WTC11 (cell line): ENCODE measurements at regions not wholly inside any gene's neighbourhood (a gene's known extent, or its start where the extent isn't known, plus 50 kb on each side); places are given as distances from the start of the nearest gene placed in this dataset.

Experiments
- ATAC-seq: fragments of 200-7000 bp; cut with Tn5 transposase; 2 replicates; pipeline ENCODE4 v1.10.0; 2021; ENCODE audit warnings: mild to moderate bottlenecking, moderate library complexity
- CTCF ChIA-PET: fragments of 300-600 bp; sonication (Branson Sonifier 250); formaldehyde crosslinking; loops from one replicate; lab custom pipeline; 2021; ENCODE audit warnings: antibody characterized with exemption; lab: Charles Lee
- POLR2A ChIA-PET: fragments of 350-600 bp; sonication (Branson Sonifier 250); formaldehyde crosslinking; loops from one replicate; lab custom pipeline; 2021; ENCODE audit warnings: antibody characterized with exemption; lab: Charles Lee
- DNase-seq: peaks from one replicate; pipeline ENCODE4 v3.0.0; 2021; ENCODE audit warnings: low spot score
- H3K27ac Mint-ChIP-seq: 2 replicates; pipeline ENCODE4 v1.8.0; 2021; ENCODE audit warnings: mixed read lengths
- H3K27me3 Mint-ChIP-seq: 2 replicates; pipeline ENCODE4 v1.8.0; 2021; ENCODE audit warnings: low read depth, mild to moderate bottlenecking, moderate library complexity, mixed read lengths
- H3K36me3 Mint-ChIP-seq: 2 replicates; pipeline ENCODE4 v1.8.0; 2021; ENCODE audit warnings: mixed read lengths
- H3K4me1 Mint-ChIP-seq: 2 replicates; pipeline ENCODE4 v1.8.0; 2022; ENCODE audit warnings: mixed read lengths
- H3K4me3 Mint-ChIP-seq: 2 replicates; pipeline ENCODE4 v1.8.0; 2021; ENCODE audit warnings: mild to moderate bottlenecking, moderate library complexity, mixed read lengths
- H3K9me3 Mint-ChIP-seq: 2 replicates; pipeline ENCODE4 v1.8.0; 2021; ENCODE audit warnings: mixed read lengths
- ETV6 ChIP-seq: sonication (generic); formaldehyde crosslinking; IDR thresholded peaks from 2 replicates; pipeline ENCODE4 v1.8.1; 2022; ENCODE audit warnings: mild to moderate bottlenecking, missing genetic modification reagents
- FOXP1 ChIP-seq: sonication (generic); formaldehyde crosslinking; IDR thresholded peaks from 2 replicates; pipeline ENCODE4 v1.8.0; 2022; ENCODE audit warnings: missing genetic modification reagents, mild to moderate bottlenecking, moderate library complexity, borderline replicate concordance
- GABPB1 ChIP-seq: sonication (generic); formaldehyde crosslinking; IDR thresholded peaks from 2 replicates; pipeline ENCODE4 v1.8.1; 2023; ENCODE audit warnings: mild to moderate bottlenecking, missing genetic modification reagents
- HMGA2 ChIP-seq: fragments of 250-450 bp; sonication (Bioruptor Pico); IDR thresholded peaks from 2 replicates; pipeline ENCODE4 v1.4.0; 2021; ENCODE audit warnings: mild to moderate bottlenecking, moderate library complexity
- MXD4 ChIP-seq: fragments of 250-450 bp; sonication (Bioruptor Pico); IDR thresholded peaks from 2 replicates; pipeline ENCODE4 v1.8.0; 2021; ENCODE audit warnings: mild to moderate bottlenecking, moderate library complexity, borderline replicate concordance
- NR2C2 ChIP-seq: sonication (generic); formaldehyde crosslinking; IDR thresholded peaks from 2 replicates; pipeline ENCODE4 v1.8.0; 2022; ENCODE audit warnings: mild to moderate bottlenecking, missing genetic modification reagents
- NR3C1 ChIP-seq: sonication (generic); formaldehyde crosslinking; conservative IDR thresholded peaks from 2 replicates; pipeline ENCODE4 v1.8.1; 2023; ENCODE audit warnings: low read depth, mild to moderate bottlenecking, missing genetic modification reagents
- RELA ChIP-seq: sonication (generic); formaldehyde crosslinking; IDR thresholded peaks from 2 replicates; pipeline ENCODE4 v1.8.1; 2022; ENCODE audit warnings: missing genetic modification reagents, mild to moderate bottlenecking, borderline replicate concordance
- SMAD3 ChIP-seq: sonication (generic); formaldehyde crosslinking; IDR thresholded peaks from 2 replicates; pipeline ENCODE4 v1.8.0; 2022; ENCODE audit warnings: missing genetic modification reagents, mild to moderate bottlenecking, borderline replicate concordance
- SOX15 ChIP-seq: fragments of 250-450 bp; sonication (Bioruptor Pico); IDR thresholded peaks from 2 replicates; pipeline ENCODE4 v1.9.0; 2021; ENCODE audit warnings: mild to moderate bottlenecking
- SP1 ChIP-seq: sonication (generic); formaldehyde crosslinking; conservative IDR thresholded peaks from 2 replicates; pipeline ENCODE4 v1.8.1; 2022; ENCODE audit warnings: missing genetic modification reagents
- TEAD1 ChIP-seq: sonication (generic); formaldehyde crosslinking; IDR thresholded peaks from 2 replicates; pipeline ENCODE4 v1.8.0; 2022; ENCODE audit warnings: mild to moderate bottlenecking, missing genetic modification reagents
- TP53 ChIP-seq: sonication (generic); formaldehyde crosslinking; IDR thresholded peaks from 2 replicates; pipeline ENCODE4 v1.8.1; 2023; ENCODE audit warnings: mild to moderate bottlenecking, missing genetic modification reagents
- ZNF232 ChIP-seq: sonication (generic); formaldehyde crosslinking; IDR thresholded peaks from 2 replicates; pipeline ENCODE4 v1.8.0; 2022; ENCODE audit warnings: mild to moderate bottlenecking, missing genetic modification reagents
- TF ChIP-seq, protein P1 (sequence below): sonication (generic); formaldehyde crosslinking; IDR thresholded peaks from 2 replicates; pipeline ENCODE4 v1.8.0; 2022; ENCODE audit warnings: mild to moderate bottlenecking, missing genetic modification reagents
- TF ChIP-seq, protein P2 (sequence below): sonication (generic); formaldehyde crosslinking; IDR thresholded peaks from 2 replicates; pipeline ENCODE4 v1.8.1; 2023; ENCODE audit warnings: mild to moderate bottlenecking, moderate library complexity, missing genetic modification reagents
- TF ChIP-seq, protein P3 (sequence below): sonication (generic); formaldehyde crosslinking; IDR thresholded peaks from 2 replicates; pipeline ENCODE4 v1.8.1; 2022; ENCODE audit warnings: mild to moderate bottlenecking, moderate library complexity, missing genetic modification reagents
- TF ChIP-seq, protein P4 (sequence below): sonication (generic); formaldehyde crosslinking; IDR thresholded peaks from 2 replicates; pipeline ENCODE4 v1.8.1; 2023; ENCODE audit warnings: mild to moderate bottlenecking, missing genetic modification reagents
- TF ChIP-seq, protein P5 (sequence below): fragments of 250-450 bp; sonication (Bioruptor Pico); IDR thresholded peaks from 2 replicates; pipeline ENCODE4 v1.9.0; 2021; ENCODE audit warnings: mild to moderate bottlenecking, borderline replicate concordance
- TF ChIP-seq, protein P6 (sequence below): sonication (generic); formaldehyde crosslinking; IDR thresholded peaks from 2 replicates; pipeline ENCODE4 v1.8.1; 2023; ENCODE audit warnings: mild to moderate bottlenecking, missing genetic modification reagents, moderate library complexity
- TF ChIP-seq, protein P7 (sequence below): sonication (generic); formaldehyde crosslinking; IDR thresholded peaks from 2 replicates; pipeline ENCODE4 v1.8.1; 2022; ENCODE audit warnings: low read depth, missing genetic modification reagents, borderline replicate concordance

DNA sequence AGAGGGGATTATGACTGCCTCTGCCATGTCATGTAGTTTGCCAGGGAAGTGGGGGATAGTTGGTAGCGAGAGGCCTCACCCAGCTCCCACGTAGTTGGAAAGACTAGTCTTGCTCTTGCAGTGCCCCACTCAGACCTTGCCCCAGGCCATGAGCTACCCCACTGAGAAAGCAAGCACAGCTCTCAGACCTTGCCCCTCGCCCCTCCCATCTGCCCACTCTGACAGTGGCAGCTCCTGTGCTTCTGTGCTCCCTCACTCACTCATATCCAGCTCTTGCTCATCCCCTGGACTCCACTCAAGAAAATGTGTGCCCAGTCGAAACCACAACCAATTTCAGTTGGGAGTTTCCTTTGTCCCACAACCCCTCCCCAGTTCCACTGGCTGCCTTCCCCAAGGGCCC, 55.5 kb upstream of the BDKRB2 start (continued):
- TF ChIP-seq, protein P1, sequence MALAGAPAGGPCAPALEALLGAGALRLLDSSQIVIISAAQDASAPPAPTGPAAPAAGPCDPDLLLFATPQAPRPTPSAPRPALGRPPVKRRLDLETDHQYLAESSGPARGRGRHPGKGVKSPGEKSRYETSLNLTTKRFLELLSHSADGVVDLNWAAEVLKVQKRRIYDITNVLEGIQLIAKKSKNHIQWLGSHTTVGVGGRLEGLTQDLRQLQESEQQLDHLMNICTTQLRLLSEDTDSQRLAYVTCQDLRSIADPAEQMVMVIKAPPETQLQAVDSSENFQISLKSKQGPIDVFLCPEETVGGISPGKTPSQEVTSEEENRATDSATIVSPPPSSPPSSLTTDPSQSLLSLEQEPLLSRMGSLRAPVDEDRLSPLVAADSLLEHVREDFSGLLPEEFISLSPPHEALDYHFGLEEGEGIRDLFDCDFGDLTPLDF (CRISPR knock-in tag): no peak
- no peak for TF ChIP-seq NR2C2 (CRISPR knock-in tag)
- no peak for TF ChIP-seq FOXP1 (CRISPR knock-in tag)
- TF ChIP-seq, protein P2, sequence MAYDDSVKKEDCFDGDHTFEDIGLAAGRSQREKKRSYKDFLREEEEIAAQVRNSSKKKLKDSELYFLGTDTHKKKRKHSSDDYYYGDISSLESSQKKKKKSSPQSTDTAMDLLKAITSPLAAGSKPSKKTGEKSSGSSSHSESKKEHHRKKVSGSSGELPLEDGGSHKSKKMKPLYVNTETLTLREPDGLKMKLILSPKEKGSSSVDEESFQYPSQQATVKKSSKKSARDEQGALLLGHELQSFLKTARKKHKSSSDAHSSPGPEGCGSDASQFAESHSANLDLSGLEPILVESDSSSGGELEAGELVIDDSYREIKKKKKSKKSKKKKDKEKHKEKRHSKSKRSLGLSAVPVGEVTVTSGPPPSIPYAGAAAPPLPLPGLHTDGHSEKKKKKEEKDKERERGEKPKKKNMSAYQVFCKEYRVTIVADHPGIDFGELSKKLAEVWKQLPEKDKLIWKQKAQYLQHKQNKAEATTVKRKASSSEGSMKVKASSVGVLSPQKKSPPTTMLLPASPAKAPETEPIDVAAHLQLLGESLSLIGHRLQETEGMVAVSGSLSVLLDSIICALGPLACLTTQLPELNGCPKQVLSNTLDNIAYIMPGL (CRISPR knock-in tag): no peak
- no peak for TF ChIP-seq TP53 (CRISPR knock-in tag)
- TF ChIP-seq GABPB1: no peak
- no peak for TF ChIP-seq TEAD1 (CRISPR knock-in tag)
- TF ChIP-seq RELA (CRISPR knock-in tag): no peak
- TF ChIP-seq, protein P3, sequence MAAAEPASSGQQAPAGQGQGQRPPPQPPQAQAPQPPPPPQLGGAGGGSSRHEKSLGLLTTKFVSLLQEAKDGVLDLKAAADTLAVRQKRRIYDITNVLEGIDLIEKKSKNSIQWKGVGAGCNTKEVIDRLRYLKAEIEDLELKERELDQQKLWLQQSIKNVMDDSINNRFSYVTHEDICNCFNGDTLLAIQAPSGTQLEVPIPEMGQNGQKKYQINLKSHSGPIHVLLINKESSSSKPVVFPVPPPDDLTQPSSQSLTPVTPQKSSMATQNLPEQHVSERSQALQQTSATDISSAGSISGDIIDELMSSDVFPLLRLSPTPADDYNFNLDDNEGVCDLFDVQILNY (CRISPR knock-in tag): no peak

DNA sequence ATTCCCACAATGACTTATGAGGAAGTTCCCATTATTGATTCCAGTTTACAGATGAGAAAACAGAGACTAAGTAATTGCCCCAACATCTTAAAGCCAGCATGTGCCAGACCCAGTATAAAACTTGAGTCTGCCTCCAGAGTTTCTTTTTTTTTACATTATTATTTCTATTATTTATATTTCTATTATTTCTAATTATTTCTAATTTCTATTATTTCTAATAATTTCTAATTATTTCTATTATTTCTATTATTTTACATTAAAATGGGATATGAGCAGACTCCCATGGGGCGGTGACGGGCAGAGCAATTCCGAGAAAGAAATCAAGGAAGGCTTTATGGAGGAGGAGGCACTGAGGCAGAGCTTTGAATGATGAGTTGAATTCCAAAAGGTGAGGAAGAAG, 54.4 kb upstream of the BDKRB2 start:
- H3K4me3 Mint-ChIP-seq: no peak overlapping the region
- ChIA-PET CTCF (no interaction called here), POLR2A (no interaction called here)
- ATAC-seq (no peak), DNase-seq (no peak)
- no peaks in the 10 kb centered on the region; the same call in 1 of the 2 replicates for H3K27me3 Mint-ChIP-seq
- H3K9me3 Mint-ChIP-seq: peaks cover 16% of the 10 kb centered on the region
- TF ChIP-seq SP1: no peak
- peak; percentile 96 for TF ChIP-seq HMGA2
- H3K27ac Mint-ChIP-seq: no peak overlapping the region
- no peaks in the 10 kb centered on the region for H3K36me3 Mint-ChIP-seq
- H3K4me1 Mint-ChIP-seq: no peaks in the 10 kb centered on the region

DNA sequence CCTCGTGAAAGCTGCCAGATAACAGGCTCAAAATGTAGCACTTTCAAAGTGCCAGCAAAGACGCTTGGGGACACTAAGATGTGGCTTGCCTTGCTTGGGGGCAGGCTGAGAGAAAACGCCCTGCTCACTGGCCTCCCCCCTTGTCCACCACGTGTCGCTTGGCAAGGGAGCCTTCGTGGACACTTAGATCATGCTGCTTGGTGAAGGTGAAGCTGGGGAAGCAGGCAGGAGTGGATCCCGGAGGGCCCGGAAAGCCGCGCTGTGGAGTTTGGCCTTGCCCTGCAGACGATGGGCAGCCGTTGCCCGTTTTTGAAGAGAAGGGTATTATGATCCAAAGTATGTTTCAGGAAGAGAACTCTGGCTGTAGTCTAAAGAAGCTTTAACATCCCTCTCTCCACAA, 53.4 kb upstream of the BDKRB2 start:
- no peak overlapping the region for H3K27ac Mint-ChIP-seq
- H3K36me3 Mint-ChIP-seq: no peaks in the 10 kb centered on the region
- ATAC-seq: no peak
- H3K27me3 Mint-ChIP-seq: no peaks in the 10 kb centered on the region; the same call in 1 of the 2 replicates
- no peak for DNase-seq
- no peak overlapping the region for H3K4me3 Mint-ChIP-seq
- H3K9me3 Mint-ChIP-seq: peaks cover 16% of the 10 kb centered on the region
- no peaks in the 10 kb centered on the region for H3K4me1 Mint-ChIP-seq
- POLR2A ChIA-PET: no interaction called here
- CTCF ChIA-PET: interaction anchor here (1.1 kb wide), 1 partner anchor 53 kb away, joined by 3 read pairs; no protein-coding TSS in a partner anchor
- TF ChIP-seq NR3C1 (CRISPR knock-in tag) (no peak), MXD4 (no peak), ETV6 (CRISPR knock-in tag) (no peak), ZNF232 (no peak), FOXP1 (CRISPR knock-in tag) (no peak), SMAD3 (CRISPR knock-in tag) (no peak), SP1 (no peak), SOX15 (CRISPR knock-in tag) (no peak)
- TF ChIP-seq, protein P4, sequence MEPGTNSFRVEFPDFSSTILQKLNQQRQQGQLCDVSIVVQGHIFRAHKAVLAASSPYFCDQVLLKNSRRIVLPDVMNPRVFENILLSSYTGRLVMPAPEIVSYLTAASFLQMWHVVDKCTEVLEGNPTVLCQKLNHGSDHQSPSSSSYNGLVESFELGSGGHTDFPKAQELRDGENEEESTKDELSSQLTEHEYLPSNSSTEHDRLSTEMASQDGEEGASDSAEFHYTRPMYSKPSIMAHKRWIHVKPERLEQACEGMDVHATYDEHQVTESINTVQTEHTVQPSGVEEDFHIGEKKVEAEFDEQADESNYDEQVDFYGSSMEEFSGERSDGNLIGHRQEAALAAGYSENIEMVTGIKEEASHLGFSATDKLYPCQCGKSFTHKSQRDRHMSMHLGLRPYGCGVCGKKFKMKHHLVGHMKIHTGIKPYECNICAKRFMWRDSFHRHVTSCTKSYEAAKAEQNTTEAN (CRISPR knock-in tag): no peak
- TF ChIP-seq, protein P5, sequence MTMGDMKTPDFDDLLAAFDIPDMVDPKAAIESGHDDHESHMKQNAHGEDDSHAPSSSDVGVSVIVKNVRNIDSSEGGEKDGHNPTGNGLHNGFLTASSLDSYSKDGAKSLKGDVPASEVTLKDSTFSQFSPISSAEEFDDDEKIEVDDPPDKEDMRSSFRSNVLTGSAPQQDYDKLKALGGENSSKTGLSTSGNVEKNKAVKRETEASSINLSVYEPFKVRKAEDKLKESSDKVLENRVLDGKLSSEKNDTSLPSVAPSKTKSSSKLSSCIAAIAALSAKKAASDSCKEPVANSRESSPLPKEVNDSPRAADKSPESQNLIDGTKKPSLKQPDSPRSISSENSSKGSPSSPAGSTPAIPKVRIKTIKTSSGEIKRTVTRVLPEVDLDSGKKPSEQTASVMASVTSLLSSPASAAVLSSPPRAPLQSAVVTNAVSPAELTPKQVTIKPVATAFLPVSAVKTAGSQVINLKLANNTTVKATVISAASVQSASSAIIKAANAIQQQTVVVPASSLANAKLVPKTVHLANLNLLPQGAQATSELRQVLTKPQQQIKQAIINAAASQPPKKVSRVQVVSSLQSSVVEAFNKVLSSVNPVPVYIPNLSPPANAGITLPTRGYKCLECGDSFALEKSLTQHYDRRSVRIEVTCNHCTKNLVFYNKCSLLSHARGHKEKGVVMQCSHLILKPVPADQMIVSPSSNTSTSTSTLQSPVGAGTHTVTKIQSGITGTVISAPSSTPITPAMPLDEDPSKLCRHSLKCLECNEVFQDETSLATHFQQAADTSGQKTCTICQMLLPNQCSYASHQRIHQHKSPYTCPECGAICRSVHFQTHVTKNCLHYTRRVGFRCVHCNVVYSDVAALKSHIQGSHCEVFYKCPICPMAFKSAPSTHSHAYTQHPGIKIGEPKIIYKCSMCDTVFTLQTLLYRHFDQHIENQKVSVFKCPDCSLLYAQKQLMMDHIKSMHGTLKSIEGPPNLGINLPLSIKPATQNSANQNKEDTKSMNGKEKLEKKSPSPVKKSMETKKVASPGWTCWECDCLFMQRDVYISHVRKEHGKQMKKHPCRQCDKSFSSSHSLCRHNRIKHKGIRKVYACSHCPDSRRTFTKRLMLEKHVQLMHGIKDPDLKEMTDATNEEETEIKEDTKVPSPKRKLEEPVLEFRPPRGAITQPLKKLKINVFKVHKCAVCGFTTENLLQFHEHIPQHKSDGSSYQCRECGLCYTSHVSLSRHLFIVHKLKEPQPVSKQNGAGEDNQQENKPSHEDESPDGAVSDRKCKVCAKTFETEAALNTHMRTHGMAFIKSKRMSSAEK: no peak
- TF ChIP-seq, protein P6, sequence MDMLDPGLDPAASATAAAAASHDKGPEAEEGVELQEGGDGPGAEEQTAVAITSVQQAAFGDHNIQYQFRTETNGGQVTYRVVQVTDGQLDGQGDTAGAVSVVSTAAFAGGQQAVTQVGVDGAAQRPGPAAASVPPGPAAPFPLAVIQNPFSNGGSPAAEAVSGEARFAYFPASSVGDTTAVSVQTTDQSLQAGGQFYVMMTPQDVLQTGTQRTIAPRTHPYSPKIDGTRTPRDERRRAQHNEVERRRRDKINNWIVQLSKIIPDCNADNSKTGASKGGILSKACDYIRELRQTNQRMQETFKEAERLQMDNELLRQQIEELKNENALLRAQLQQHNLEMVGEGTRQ (CRISPR knock-in tag): no peak
- TF ChIP-seq, protein P7, sequence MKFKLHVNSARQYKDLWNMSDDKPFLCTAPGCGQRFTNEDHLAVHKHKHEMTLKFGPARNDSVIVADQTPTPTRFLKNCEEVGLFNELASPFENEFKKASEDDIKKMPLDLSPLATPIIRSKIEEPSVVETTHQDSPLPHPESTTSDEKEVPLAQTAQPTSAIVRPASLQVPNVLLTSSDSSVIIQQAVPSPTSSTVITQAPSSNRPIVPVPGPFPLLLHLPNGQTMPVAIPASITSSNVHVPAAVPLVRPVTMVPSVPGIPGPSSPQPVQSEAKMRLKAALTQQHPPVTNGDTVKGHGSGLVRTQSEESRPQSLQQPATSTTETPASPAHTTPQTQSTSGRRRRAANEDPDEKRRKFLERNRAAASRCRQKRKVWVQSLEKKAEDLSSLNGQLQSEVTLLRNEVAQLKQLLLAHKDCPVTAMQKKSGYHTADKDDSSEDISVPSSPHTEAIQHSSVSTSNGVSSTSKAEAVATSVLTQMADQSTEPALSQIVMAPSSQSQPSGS: no peak
